GM18520 (cell line): ENCODE measurements at regions not wholly inside any gene's neighbourhood (a gene's known extent, or its start where the extent isn't known, plus 50 kb on each side); places are given as distances from the start of the nearest gene placed in this dataset.
"Not testable (repeated sequence)": the region's sequence is repeated elsewhere in the genome, so short reads cannot be mapped to it uniquely, and the experiment has no call there.

Source experiments
- ATAC-seq: cut with Tn5 transposase; IDR thresholded peaks from one replicate; pipeline ENCODE4 v1.9.1; 2021; ENCODE audit not compliant: unreplicated experiment

DNA sequence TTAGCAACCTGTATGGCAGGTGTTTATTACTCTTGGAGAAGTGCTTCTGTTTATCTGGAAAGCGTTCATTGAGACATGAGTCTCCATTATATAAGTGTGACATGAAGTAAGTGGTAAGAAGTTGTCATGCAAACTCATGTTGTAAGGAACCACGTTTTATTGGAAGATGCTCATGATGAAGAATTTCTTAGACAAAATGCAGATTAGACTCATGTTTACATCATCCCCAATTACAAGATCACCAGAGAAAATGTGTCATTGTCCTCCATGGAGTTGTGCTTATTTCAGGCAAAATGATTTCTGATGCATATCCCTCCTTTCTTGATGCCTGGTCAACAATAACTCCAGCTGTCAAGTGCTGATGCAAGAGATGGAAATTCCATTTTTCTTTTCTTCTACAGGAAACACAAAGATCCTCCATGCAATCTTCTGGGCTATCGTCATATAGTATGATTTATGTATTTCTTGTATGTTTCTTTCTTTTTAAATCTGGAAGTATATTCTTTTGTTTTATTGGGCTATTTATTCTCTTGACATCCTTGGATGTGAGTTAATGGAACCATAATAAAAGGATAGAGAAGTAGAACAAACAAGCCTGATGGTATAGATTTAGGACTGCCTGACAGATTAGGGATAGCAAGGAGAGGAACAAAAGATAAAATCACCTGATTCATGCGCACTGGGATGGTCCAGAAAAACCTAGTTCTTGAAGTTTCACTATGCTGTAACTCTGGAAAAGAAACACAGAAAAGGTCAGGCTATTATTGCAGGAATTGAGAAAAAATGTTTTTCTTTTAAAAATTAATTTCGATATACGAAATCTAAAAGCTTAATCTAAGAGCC, 50.7 kb upstream of the DIAPH3 start:
- ATAC-seq = no peak

GRCh38 chr13:60220072-60220471, 56.3 kb upstream of the DIAPH3 start:
- ATAC-seq = no peak

DNA sequence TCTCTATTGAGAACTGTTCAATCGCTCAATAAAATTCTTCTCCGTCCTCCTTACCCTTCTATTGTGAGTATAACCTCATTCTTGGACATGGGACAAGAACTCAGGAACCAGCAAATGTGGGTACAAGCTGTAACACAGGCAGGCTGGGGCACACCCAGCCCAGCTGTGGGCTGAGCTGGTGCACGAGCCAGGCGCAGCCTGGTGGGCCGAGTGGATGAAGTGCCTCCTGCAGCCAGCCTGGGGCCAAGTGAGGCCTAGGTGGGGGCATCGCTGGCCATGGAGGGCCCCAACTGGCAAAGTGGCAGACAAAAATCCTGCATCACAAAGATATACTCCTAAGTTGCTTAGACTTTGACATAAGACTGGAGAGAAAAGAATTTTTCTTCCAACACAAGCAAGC, 57.9 kb upstream of the DIAPH3 start:
- no peak for ATAC-seq

GRCh38 chr13:60226507-60226906, 62.8 kb upstream of the DIAPH3 start:
- ATAC-seq = no peak

DNA sequence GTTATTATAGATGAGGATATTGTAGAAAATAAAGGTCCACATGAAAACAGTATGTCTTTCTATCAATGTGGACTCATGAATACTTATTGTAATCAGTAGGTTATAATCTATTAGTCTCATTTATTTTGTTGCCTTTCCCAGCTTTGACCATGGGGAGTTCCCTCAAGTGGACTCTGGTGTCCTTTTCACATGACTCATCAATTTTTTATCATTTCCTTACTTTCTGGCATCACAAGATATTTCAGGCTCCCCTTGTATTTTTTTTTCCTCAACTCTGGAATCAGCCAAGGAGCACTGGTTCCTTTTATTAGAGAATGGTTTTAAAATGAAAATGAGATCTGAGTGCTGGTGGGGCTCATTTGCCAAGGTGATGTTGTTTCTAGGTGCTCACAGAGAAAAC, 63.4 kb upstream of the DIAPH3 start:
- no peak for ATAC-seq

DNA sequence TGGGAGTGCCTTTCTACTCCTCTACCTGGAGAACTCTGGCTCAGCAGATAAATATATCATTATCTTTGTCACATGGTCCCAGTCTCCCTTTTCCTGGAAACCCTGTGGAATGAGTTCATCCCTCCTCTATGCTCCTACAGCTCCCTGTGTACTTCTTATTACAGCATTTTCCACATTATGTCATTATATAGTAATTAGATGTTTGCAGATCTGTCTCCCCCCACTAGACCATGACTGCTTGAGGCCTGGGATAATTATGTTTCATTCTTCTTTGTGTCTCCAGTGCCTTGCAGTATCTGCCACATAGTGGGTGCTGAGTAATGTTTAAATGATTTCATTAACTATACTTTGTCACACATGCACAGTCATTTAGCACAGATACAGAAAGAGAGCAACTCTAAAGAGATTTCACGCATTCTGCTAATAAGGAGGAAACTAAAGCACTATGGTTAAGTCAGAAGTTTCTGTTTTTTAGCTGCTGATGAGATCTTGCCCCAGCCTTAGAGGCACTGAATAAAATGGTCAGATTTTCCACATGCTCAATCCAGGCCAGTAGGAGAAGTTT, 66.1 kb upstream of the DIAPH3 start:
- no peak for ATAC-seq

GRCh38 chr13:60230593-60230992, 66.9 kb upstream of the DIAPH3 start:
- ATAC-seq = peak; percentile 49

GRCh38 chr13:60242043-60242595, 78.4 kb upstream of the DIAPH3 start:
- no peak for ATAC-seq

DNA sequence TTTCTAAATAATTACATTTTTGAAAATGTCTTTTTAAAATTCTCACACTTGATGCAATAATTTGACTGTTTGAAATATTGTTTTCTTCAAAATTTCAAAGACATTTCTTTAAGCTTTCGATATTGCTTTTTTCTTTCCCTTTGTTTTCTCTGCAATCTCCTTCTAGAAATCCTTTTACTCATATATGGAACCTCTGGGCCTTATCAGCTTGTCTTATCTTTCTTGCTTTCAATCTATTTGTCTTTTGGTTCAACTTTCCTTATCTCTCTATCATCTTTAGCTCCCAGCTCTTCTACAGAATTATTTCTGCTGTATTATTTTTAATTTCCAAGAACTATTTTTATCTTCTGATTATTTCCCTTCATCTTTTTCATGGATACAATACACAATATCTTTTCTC, 80.7 kb upstream of the DIAPH3 start:
- no peak for ATAC-seq

DNA sequence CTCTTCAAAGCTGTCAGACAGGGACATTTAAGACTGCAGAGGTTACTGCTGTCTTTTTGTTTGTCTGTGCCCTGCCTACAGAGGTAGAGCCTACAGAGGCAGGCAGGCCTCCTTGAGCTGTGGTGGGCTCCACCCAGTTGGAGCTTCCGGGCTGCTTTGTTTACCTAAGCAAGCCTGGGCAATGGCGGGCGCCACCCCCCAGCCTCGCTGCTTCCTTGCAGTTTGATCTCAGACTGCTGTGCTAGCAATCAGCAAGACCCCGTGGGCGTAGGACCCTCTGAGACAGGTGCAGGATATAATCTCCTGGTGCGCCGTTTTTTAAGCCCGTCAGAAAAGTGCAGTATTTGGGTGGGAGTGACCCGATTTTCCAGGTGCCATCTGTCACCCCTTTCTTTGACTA, 87.7 kb upstream of the DIAPH3 start:
- not testable (repeated sequence) for ATAC-seq

DNA sequence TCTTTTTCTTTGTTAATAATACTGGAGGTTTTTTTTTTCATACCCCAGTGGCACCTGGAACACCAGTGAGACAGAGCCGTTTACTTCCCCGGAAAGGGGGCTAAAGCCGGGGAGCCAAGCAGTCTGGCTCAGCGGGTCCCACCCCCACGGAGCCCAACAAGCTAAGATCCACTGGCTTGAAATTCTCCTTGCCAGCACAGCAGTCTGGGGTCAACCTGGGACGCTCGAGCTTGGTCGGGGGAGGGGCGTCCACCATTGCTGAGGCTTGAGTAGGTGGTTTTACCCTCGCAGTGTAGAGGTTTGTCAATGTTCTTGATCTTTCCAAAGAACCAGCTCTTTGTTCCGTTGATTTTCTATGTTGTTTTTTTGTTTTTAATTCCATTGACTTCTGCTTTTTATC, 94.6 kb upstream of the DIAPH3 start:
- ATAC-seq = no peak

GRCh38 chr13:60260440-60260839, 96.7 kb upstream of the DIAPH3 start:
- no peak for ATAC-seq

DNA sequence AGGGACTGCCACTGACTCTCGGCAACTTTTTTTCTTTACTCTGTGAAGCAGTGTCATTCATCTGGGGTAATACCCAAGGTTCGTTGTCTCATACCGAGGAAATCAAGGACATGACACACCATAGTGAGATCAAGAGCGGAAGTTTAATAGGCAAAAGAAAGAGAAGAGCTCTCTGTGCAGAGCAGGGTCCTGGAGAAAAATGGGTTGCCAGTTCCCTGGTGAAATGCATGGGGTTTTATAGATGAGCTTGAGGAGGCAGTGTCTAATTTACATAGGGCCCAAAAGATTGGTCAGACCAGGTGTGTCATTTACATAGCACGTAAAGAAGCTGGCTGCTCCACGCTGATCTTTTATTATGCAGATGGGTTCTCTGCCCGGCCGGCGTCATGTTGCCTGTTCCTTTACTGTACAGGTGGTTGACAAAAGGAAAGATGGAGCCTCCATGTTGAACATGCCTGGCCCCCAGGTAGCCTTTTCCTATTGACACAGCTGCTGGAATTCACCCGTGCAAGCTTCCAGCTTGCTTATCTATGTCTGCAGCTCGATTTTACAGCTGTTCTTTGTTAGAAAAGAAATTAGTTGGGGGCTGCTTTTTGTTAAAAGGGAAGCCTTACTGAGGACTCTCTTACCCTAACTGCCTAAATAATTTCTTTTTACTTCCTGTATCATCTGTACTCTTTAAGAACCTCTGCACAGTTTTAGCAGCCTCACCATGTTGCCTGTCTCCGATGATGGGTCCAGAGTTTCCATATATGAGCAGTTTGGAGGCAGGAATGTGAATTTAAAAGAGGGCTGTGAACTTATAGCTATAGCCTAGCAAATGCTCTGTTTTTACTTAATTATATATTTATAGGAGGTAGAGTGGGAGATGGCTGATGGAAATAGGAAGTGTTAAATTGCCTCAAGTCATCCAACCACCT, 98.0 kb upstream of the DIAPH3 start:
- ATAC-seq = no peak

DNA sequence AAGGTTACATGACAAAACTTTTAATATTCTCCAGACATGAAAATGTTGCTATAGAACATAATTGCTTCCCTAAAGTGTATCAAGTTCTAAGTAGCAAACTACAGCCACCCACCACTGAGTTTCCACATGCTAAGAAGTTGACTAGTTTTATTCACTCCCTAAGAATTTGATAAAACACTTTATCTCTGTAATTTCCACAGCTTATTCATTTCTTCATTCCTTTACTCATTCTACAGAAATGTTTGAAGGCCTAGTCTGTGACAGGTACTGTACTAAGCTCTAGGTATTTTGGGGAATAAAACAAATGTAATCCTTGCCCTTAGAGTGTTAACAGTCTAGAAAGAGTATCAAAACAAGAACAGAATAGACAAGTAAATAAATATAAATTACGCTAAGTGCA, 101.8 kb upstream of the DIAPH3 start:
- ATAC-seq = no peak

GRCh38 chr13:60267498-60268202, 103.9 kb upstream of the DIAPH3 start:
- peak; percentile 61 for ATAC-seq

GRCh38 chr13:60268203-60268555, 104.5 kb upstream of the DIAPH3 start:
- ATAC-seq = no peak

DNA sequence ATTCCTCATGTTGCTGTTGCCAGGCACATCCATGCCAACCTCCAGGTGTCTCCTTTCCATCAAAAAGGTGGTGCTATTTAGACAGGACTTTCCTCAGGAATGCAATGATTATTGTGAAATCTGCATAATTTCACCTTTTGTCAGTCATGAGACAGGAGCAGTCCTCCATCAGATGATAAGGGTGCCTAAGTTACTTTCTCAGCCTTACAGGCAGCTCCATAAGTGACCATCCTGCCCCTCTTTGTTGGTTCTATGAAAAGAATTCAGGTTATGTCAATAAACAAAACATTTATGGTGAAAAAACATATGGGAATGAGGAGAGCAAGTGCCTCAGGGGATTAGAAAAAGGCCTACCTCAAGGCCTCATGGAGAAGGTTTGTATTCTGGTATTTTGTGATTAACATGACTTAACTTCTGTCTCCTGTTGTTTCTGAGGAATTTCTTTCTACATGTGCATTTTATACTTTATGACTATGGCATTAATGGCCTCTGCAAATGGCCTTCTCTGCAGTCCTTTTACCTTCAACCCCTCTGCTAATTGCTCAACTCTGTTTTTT, 110.3 kb upstream of the DIAPH3 start:
- no peak for ATAC-seq

DNA sequence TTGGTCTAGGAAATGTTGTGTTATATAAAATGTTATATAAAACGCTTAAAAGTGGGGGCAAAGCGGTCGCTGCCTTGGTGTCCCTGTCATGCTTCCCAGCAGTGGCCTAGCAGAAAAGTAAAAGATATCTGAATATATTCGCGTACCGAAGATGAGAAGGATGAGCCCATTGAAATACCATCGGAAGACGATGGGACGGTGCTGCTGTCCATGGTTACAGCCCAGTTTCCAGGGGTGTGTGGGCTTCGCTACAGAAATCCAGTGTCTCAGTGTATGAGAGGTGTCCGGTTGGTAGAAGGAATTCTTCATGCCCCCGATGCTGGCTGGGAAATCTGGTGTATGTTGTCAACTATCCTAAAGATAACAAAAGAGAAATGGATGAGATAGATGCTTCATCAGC, 110.9 kb upstream of the DIAPH3 start:
- no peak for ATAC-seq

DNA sequence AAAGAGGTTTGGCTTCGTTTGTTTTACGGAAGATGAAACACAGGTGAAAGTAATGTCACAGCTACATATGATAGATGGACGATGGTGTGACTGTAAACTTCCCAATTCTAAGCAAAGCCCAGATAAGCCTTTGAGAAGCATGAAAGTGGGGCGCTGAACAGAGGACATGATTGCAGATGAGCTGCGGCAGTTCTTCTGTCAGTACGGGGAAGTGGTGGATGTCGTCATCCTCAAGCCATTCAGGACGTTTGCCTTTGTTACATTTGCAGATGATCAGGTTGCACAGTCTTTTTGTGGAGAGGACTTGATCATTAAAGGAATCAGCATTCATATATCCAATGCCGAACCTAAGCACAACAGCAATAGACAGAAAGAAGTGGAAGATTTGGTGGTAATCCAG, 111.5 kb upstream of the DIAPH3 start:
- ATAC-seq = no peak

GRCh38 chr13:60280524-60280923, 116.5 kb upstream of the TDRD3 start:
- not testable (repeated sequence) for ATAC-seq

DNA sequence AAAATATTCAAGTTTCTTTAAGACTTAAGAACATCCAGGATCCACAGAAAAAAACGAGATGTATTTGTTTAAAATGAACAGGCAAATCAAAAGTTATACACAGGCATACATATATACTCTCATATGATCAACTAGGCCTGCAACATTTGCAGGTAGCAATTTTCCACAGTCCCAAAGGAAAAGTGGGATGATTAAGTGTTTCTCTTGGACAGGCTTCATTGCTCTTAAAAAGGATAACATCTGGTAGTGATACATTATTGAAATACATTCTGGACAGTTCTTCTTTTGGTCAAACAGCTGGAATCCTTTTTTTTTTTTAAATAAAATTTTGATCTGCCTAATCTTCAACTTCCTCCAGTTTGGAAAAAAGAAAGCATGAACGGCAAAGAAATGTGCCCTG, 114.8 kb upstream of the TDRD3 start:
- ATAC-seq = no peak
